Trophoblast cell (in vitro differentiated cells and primary cell): ENCODE measurements at regions not wholly inside any gene's neighbourhood (a gene's known extent, or its start where the extent isn't known, plus 50 kb on each side); places are given as distances from the start of the nearest gene placed in this dataset.
"Not testable (repeated sequence)": the region's sequence is repeated elsewhere in the genome, so short reads cannot be mapped to it uniquely, and the experiment has no call there.

Experiments used
- DNase-seq, 2 donors: peaks; one replicate each; pipeline ENCODE4 v3.0.0-alpha.2; 2016
- H2AFZ ChIP-seq: 2 replicates; pipeline ENCODE4 v1.6.1; 2013; ENCODE audit warnings: low read length, moderate library complexity, mild to moderate bottlenecking; ENCODE audit not compliant: insufficient read depth, poor library complexity
- H2AK5ac ChIP-seq: 2 replicates; pipeline ENCODE4 v1.6.1; 2013; ENCODE audit warnings: mild to moderate bottlenecking, low read length
- H2BK120ac ChIP-seq: 2 replicates; pipeline ENCODE4 v1.6.1; 2013; ENCODE audit warnings: low read length, mild to moderate bottlenecking, moderate library complexity; ENCODE audit not compliant: insufficient read depth, poor library complexity
- H2BK12ac ChIP-seq: 2 replicates; pipeline ENCODE4 v1.6.1; 2013; ENCODE audit warnings: mild to moderate bottlenecking, low read length, moderate library complexity
- H2BK5ac ChIP-seq: 2 replicates; pipeline ENCODE4 v1.6.1; 2013; ENCODE audit warnings: low read length, low read depth, moderate library complexity, mild to moderate bottlenecking; ENCODE audit not compliant: poor library complexity
- H3K14ac ChIP-seq: 2 replicates; pipeline ENCODE4 v1.6.1; 2013; ENCODE audit warnings: mild to moderate bottlenecking, low read length
- H3K18ac ChIP-seq: 2 replicates; pipeline ENCODE4 v1.6.1; 2013; ENCODE audit warnings: mild to moderate bottlenecking, low read length
- H3K23ac ChIP-seq: 2 replicates; pipeline ENCODE4 v1.6.1; 2013; ENCODE audit warnings: low read length
- H3K27ac ChIP-seq: 2 replicates; pipeline ENCODE4 v1.5.1; 2013; ENCODE audit warnings: low read depth, mild to moderate bottlenecking, inconsistent platforms, low read length, moderate library complexity
- H3K27me3 ChIP-seq: 2 replicates; pipeline ENCODE4 v1.6.1; 2013; ENCODE audit warnings: inconsistent platforms, mild to moderate bottlenecking, low read length, moderate library complexity; ENCODE audit not compliant: insufficient read depth
- H3K36me3 ChIP-seq, 2 experiments: 1 replicate in 1 of 2; 2 replicates in 1 of 2; pipeline ENCODE4 v1.6.1; 2013; ENCODE audit warnings: low read length in 2 of 2, mild to moderate bottlenecking in 2 of 2, moderate library complexity in 1 of 2; ENCODE audit not compliant: insufficient read depth in 2 of 2, control insufficient read depth in 1 of 2
- H3K4ac ChIP-seq: 2 replicates; pipeline ENCODE4 v1.6.1; 2013; ENCODE audit warnings: low read depth, mild to moderate bottlenecking, low read length, moderate library complexity
- H3K4me1 ChIP-seq, 2 experiments: 1 replicate in 1 of 2; 2 replicates in 1 of 2; pipeline ENCODE4 v1.6.1; 2013; ENCODE audit warnings: low read length in 2 of 2, mild to moderate bottlenecking in 2 of 2, moderate library complexity in 1 of 2; ENCODE audit not compliant: insufficient read depth in 2 of 2, control insufficient read depth in 1 of 2
- H3K4me2 ChIP-seq: 2 replicates; pipeline ENCODE4 v1.6.1; 2013; ENCODE audit warnings: inconsistent platforms, mild to moderate bottlenecking, low read length, moderate library complexity
- H3K4me3 ChIP-seq: 2 replicates; pipeline ENCODE4 v1.5.1; 2013; ENCODE audit warnings: mild to moderate bottlenecking, low read depth, low read length, inconsistent platforms
- H3K79me1 ChIP-seq: one replicate; pipeline ENCODE4 v1.6.1; 2013; ENCODE audit warnings: low read length
- H3K79me2 ChIP-seq: 2 replicates; pipeline ENCODE4 v1.6.1; 2013; ENCODE audit warnings: low read length, mild to moderate bottlenecking; ENCODE audit not compliant: control insufficient read depth, insufficient read depth, poor library complexity
- H3K9ac ChIP-seq: 2 replicates; pipeline ENCODE4 v1.6.1; 2013; ENCODE audit warnings: mild to moderate bottlenecking, low read length
- H3K9me3 ChIP-seq: 2 replicates; pipeline ENCODE4 v1.6.1; 2013; ENCODE audit warnings: low read depth, mild to moderate bottlenecking, control low read depth, inconsistent platforms, low read length; ENCODE audit not compliant: insufficient read depth
- H4K12ac ChIP-seq: 2 replicates; pipeline ENCODE4 v1.6.1; 2013; ENCODE audit warnings: low read depth, mild to moderate bottlenecking, low read length, moderate library complexity
- H4K8ac ChIP-seq: 2 replicates; pipeline ENCODE4 v1.6.1; 2013; ENCODE audit warnings: low read depth, mild to moderate bottlenecking, low read length, moderate library complexity
- H4K91ac ChIP-seq: one replicate; pipeline ENCODE4 v1.6.1; 2013; ENCODE audit warnings: low read depth, mild to moderate bottlenecking, low read length, moderate library complexity
- WGBS: extraction: QIAGEN DNeasy Blood & Tissue Kit; methylation state at CpG from one replicate; pipeline ENCODE4 v1.1.7; 2013; ENCODE audit warnings: missing lambda C conversion rate; ENCODE audit not compliant: insufficient read length, insufficient coverage; ENCODE audit errors: extremely low coverage; 5-methylcytosine and 5-hydroxymethylcytosine counted together

DNA sequence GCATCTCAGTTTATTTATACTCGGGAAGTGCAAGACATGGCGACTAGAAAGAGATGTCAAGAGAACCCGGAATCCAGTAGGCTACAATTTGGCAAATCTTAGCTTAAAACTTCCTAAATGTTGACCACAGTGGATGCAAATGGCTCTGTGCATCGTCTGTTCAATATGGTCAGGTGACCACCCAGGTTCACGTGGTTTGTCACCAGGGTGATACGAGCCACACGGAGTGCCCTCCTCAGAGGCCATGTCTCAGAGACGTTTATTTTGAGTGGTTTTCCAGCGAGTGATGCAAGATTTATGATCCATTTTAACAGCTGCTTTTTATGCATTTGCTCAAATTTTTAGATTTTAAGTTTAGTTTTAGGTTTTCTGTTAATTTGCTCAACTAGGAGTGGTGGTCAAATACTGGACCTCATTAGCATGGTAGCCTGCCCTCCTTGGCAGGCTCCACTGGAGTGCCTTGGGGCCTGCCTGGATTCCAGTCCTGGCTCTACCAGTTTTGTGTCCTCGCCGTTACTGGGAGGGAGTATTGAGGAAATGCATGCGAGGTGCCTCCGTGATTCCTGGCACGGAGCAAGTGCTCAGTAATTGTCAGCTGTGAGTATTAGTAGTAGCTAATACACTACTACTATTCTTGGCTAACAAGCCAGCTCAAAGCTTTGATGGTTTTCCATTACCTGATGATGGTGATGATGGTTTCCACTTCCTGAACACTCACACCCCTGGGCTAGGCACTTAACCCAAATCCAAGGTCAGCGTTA lies 53.9 kb upstream of the APOD start:
- H4K12ac ChIP-seq, H3K4me2 ChIP-seq, H3K14ac ChIP-seq, DNase-seq, H2BK5ac ChIP-seq, H4K91ac ChIP-seq, H3K18ac ChIP-seq, H2AFZ ChIP-seq, H3K4ac ChIP-seq, H2AK5ac ChIP-seq, H3K27me3 ChIP-seq, H3K36me3 ChIP-seq, H3K9me3 ChIP-seq, H2BK120ac ChIP-seq, H3K9ac ChIP-seq, H3K27ac ChIP-seq, H3K23ac ChIP-seq, H2BK12ac ChIP-seq, H3K79me1 ChIP-seq, H3K4me3 ChIP-seq, H4K8ac ChIP-seq, H3K79me2 ChIP-seq, H3K4me1 ChIP-seq: not testable (repeated sequence)
- no CpG with 5 or more reads among the region's 15 CpGs for WGBS

DNA sequence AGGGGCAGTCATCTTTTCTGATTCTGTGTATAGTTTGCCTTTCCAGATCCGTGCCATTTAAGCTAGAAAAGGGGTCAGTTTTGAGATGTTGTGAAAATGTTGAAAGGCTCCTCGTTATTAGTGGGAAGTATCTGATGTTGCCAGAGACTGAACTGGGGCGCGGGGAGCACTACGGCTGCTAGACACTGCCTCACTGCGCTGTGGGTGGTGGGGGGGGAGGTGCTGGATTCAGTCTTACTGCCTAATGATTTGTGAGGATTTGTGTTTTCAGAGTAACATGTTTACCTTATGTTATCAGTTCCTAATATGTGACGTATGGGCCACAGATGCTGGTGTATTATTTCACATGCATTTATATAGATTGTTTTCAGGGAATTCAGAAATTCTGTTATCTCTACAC lies 53.3 kb upstream of the APOD start:
- not testable (repeated sequence) for H3K9ac ChIP-seq, H3K4me3 ChIP-seq, H3K23ac ChIP-seq, H2BK5ac ChIP-seq, H4K91ac ChIP-seq, H3K36me3 ChIP-seq, H3K4me2 ChIP-seq, H4K12ac ChIP-seq, H3K4ac ChIP-seq, H2BK120ac ChIP-seq, H3K27ac ChIP-seq, H2AK5ac ChIP-seq, H3K18ac ChIP-seq, H3K27me3 ChIP-seq, H3K4me1 ChIP-seq, H4K8ac ChIP-seq, DNase-seq, H3K9me3 ChIP-seq, H3K14ac ChIP-seq, H2BK12ac ChIP-seq, H2AFZ ChIP-seq, H3K79me2 ChIP-seq, H3K79me1 ChIP-seq
- WGBS: no CpG with 5 or more reads among the region's 7 CpGs

DNA sequence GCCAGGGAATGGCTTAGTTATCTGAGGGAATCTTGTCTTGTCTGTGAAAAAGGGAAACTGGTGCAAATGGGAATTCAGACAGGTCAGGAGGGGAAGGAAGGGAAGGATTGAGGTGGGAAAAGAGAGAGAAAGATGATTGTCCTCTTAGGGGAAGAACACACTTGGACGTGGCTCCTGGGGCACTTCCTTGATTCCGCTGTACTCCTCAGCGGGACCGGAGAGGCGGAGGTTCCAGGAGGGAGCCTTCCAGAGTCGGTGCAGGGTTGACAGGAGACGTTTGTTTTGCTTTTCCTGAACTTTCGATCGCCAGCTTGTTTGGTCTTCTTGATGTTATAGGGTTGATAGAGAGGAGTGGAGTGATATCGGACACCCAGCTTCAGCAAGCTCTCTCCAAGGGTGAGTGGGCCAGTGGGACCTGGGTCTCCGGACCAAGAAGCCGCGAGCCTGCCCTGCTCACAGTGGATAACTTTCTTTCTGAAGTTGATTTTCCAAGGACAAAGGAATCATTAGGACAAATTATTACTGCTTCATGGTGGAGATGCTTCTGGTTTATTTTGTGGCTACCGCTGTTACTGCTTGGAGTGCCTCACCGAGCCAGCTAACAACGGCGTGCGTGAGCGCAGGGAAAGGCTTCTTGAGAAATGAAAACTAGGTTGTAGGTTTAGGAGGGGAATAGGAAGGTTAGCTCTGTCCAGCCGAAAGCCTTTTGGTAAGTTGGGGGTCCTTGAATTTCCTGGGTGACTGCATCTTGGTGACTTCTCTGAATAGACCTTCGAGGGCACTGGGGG lies 52.4 kb upstream of the APOD start:
- not testable (repeated sequence) for H3K4me1 ChIP-seq, H3K23ac ChIP-seq, H2BK120ac ChIP-seq, H4K91ac ChIP-seq, H3K18ac ChIP-seq, H3K14ac ChIP-seq, H3K27me3 ChIP-seq, H3K79me1 ChIP-seq, H3K79me2 ChIP-seq, H3K27ac ChIP-seq, H3K4ac ChIP-seq, H3K9me3 ChIP-seq, H2AFZ ChIP-seq, H2BK12ac ChIP-seq, H3K9ac ChIP-seq, H2BK5ac ChIP-seq, H3K4me3 ChIP-seq, H3K36me3 ChIP-seq
- WGBS: no CpG with 5 or more reads among the region's 21 CpGs
- Histone ChIP-seq H4K8ac (peak overlapping the region; percentile 14), H3K4me2 (peak overlapping the region; percentile 59), H4K12ac (peak overlapping the region; percentile 47), H2AK5ac (peak overlapping the region; percentile 5)
- DNase-seq: peak; percentile 4 to 33

DNA sequence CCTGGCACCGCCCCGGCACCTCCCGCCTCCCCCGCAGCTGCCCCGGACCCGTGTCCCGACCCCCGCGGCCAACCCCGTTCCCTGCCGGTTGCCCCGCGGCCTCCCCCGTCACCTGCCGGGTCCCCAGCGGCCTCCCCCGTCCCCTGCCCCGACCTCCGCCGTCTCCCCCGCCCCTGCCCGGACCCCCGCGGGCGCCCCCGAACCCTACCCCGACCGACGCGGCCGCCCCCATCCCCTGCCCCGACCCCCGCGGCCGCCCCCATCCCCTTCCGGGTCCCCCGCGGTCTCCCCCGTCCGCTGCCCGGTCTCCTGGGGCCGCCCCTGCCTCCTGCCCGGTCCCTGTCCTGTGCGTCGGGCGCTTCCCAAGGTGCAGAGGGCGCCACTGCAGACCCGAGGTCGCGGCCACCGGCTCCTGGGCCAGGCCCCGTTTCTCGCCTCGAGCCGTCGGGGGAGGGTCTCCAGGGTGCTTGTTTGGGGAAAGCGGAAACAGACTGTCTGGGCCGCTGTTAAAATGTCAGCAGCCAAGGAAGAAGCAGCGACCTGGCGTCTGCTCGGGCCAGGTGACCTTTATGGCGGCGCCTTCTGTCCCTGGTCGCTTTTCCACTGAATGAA lies 51.6 kb upstream of the APOD start:
- not testable (repeated sequence) for H3K23ac ChIP-seq, H3K79me2 ChIP-seq, H2AFZ ChIP-seq, DNase-seq, H3K79me1 ChIP-seq, H3K18ac ChIP-seq, H3K4ac ChIP-seq, H3K4me1 ChIP-seq, H3K9me3 ChIP-seq, H4K91ac ChIP-seq, H3K4me3 ChIP-seq, H3K27me3 ChIP-seq, H2AK5ac ChIP-seq, H3K14ac ChIP-seq, H2BK12ac ChIP-seq, H3K9ac ChIP-seq, H3K27ac ChIP-seq, H2BK120ac ChIP-seq, H2BK5ac ChIP-seq, H3K4me2 ChIP-seq, H4K12ac ChIP-seq, H4K8ac ChIP-seq, H3K36me3 ChIP-seq
- WGBS: no CpG with 5 or more reads among the region's 64 CpGs
